SU-DHL-6 (cell line): ENCODE measurements at regions not wholly inside any gene's neighbourhood (a gene's known extent, or its start where the extent isn't known, plus 50 kb on each side); places are given as distances from the start of the nearest gene placed in this dataset.

Source experiments
- H2AFZ ChIP-seq: fragments of 200-600 bp; sonication (generic); 2 replicates; pipeline ENCODE4 v1.6.1; 2014; ENCODE audit warnings: low read depth, mild to moderate bottlenecking, moderate library complexity, mixed read lengths, antibody characterized with exemption, low read length; ENCODE audit not compliant: severe bottlenecking
- H3F3A ChIP-seq: fragments of 200-600 bp; shearing (Covaris generic); 2 replicates; pipeline ENCODE4 v1.6.0; 2016; ENCODE audit warnings: antibody characterized with exemption, mild to moderate bottlenecking; ENCODE audit not compliant: insufficient read depth
- H3K27ac ChIP-seq: fragments of 200-600 bp; sonication (generic); 2 replicates; pipeline ENCODE4 v1.5.1; 2016; ENCODE audit warnings: low read depth, mild to moderate bottlenecking, low read length, moderate library complexity, mixed read lengths
- H3K27me3 ChIP-seq: fragments of 200-600 bp; sonication (generic), shearing (Covaris generic); 2 replicates; pipeline ENCODE4 v1.6.0; 2014; ENCODE audit warnings: mild to moderate bottlenecking, low read length
- H3K36me3 ChIP-seq: fragments of 200-600 bp; sonication (generic); 2 replicates; pipeline ENCODE4 v1.6.1; 2014; ENCODE audit warnings: mild to moderate bottlenecking, low read length, mixed read lengths
- H3K4me2 ChIP-seq: fragments of 300-600, 200-600 bp; shearing (Covaris generic), sonication (generic); 2 replicates; pipeline ENCODE4 v1.6.0; 2014; ENCODE audit warnings: low read length, low read depth, mild to moderate bottlenecking; ENCODE audit not compliant: poor library complexity, severe bottlenecking
- H3K4me3 ChIP-seq: fragments of 200-600 bp; sonication (generic); 2 replicates; pipeline ENCODE4 v1.5.1; 2014; ENCODE audit warnings: antibody characterized with exemption, low read length, mild to moderate bottlenecking, mixed read lengths; ENCODE audit not compliant: insufficient read depth, poor library complexity, severe bottlenecking
- H3K79me2 ChIP-seq: fragments of 200-600 bp; sonication (generic); 2 replicates; pipeline ENCODE4 v1.6.1; 2014; ENCODE audit warnings: mild to moderate bottlenecking, low read length, moderate library complexity; ENCODE audit not compliant: insufficient read depth
- H3K9ac ChIP-seq: fragments of 200-600 bp; sonication (generic); 2 replicates; pipeline ENCODE4 v1.7.0; 2014; ENCODE audit warnings: mild to moderate bottlenecking, low read length
- H3K9me2 ChIP-seq: fragments of 200-600 bp; sonication (generic); replicated peaks from 2 replicates; pipeline ENCODE4 v1.6.1; 2014; ENCODE audit warnings: low read length; ENCODE audit not compliant: insufficient read depth
- H3K9me3 ChIP-seq: fragments of 200-600 bp; sonication (generic); 2 replicates; pipeline ENCODE4 v1.6.1; 2014; ENCODE audit warnings: low read length, mixed read lengths; ENCODE audit not compliant: insufficient read depth
- H4K20me1 ChIP-seq: fragments of 200-600 bp; sonication (generic); 2 replicates; pipeline ENCODE4 v1.6.1; 2014; ENCODE audit warnings: low read depth, mild to moderate bottlenecking, antibody characterized with exemption, low read length, moderate library complexity, mixed read lengths
- EZH2phosphoT487 ChIP-seq: fragments of 200-600 bp; sonication (generic), shearing (Covaris generic); conservative IDR thresholded peaks from 2 replicates; pipeline ENCODE4 v1.6.1; 2018; ENCODE audit warnings: mild to moderate bottlenecking, antibody characterized with exemption, low read length, moderate library complexity, mixed read lengths
- TF ChIP-seq, protein P1 (sequence below): fragments of 200-600 bp; sonication (generic); IDR thresholded peaks from one replicate; pipeline ENCODE4 v1.5.1; 2017; ENCODE audit warnings: antibody characterized with exemption, mild to moderate bottlenecking, low read length, moderate library complexity; ENCODE audit not compliant: insufficient read depth, poor library complexity, severe bottlenecking

DNA sequence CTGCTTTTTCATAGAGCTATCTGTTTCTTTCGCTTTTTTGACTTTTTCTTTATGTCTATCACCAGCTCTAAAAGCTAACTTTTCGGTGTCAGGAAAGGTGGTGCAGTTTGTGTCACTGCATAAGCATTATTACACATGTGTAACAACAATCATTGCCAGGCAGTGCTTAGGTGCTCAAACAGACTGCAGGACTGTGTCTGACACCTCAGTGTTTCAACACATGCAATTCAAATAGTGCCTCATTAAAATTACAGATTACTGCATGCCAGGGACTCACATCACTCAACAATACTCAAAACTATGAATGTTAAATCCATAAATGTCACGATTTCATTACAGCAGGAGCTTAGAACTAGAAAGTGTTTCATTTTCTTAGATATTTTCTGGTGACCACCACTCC lies 265.3 kb upstream of the SMIM30 start:
- Histone ChIP-seq H3K36me3 (no peaks in the 10 kb centered on the region), H3K9me3 (no peaks in the 10 kb centered on the region), H3K9ac (no peak overlapping the region), H3F3A (no peaks in the 10 kb centered on the region), H4K20me1 (no peaks in the 10 kb centered on the region), H3K4me2 (no peak overlapping the region), H3K79me2 (no peaks in the 10 kb centered on the region), H3K27me3 (no peaks in the 10 kb centered on the region), H3K4me3 (no peak overlapping the region), H2AFZ (no peak overlapping the region), H3K9me2 (no peaks in the 10 kb centered on the region), H3K27ac (no peak overlapping the region)
- TF ChIP-seq EZH2phosphoT487, result no peak
- TF ChIP-seq, protein P1, sequence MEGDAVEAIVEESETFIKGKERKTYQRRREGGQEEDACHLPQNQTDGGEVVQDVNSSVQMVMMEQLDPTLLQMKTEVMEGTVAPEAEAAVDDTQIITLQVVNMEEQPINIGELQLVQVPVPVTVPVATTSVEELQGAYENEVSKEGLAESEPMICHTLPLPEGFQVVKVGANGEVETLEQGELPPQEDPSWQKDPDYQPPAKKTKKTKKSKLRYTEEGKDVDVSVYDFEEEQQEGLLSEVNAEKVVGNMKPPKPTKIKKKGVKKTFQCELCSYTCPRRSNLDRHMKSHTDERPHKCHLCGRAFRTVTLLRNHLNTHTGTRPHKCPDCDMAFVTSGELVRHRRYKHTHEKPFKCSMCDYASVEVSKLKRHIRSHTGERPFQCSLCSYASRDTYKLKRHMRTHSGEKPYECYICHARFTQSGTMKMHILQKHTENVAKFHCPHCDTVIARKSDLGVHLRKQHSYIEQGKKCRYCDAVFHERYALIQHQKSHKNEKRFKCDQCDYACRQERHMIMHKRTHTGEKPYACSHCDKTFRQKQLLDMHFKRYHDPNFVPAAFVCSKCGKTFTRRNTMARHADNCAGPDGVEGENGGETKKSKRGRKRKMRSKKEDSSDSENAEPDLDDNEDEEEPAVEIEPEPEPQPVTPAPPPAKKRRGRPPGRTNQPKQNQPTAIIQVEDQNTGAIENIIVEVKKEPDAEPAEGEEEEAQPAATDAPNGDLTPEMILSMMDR, result no peak

DNA sequence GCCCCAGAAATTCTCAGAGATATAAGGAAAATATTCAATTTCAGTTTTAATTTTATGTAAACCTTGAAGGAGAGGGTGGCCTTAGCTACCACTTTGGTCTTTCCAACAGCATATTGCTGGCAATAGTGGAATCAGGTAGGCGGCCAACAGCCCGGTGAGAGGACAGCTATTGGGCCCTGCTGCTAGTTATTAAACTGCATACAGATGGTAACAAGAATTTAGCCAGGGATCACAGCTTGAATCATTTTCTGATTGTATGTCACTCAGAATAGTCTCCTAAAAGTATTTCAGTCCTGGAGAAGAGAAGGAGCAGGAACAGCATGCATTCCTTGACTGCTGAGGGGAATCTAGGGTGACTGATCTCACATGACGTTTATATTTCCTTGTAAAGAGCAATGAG lies 261.4 kb upstream of the SMIM30 start:
- Histone ChIP-seq H2AFZ (no peak overlapping the region), H3K9me2 (no peaks in the 10 kb centered on the region), H4K20me1 (no peaks in the 10 kb centered on the region), H3K27ac (no peak overlapping the region), H3K36me3 (no peaks in the 10 kb centered on the region), H3K4me2 (no peak overlapping the region), H3K9ac (no peak overlapping the region), H3K79me2 (no peaks in the 10 kb centered on the region), H3K9me3 (no peaks in the 10 kb centered on the region), H3K27me3 (no peaks in the 10 kb centered on the region), H3K4me3 (no peak overlapping the region), H3F3A (no peaks in the 10 kb centered on the region)
- no peak for TF ChIP-seq EZH2phosphoT487
- TF ChIP-seq, protein P1, result no peak

DNA sequence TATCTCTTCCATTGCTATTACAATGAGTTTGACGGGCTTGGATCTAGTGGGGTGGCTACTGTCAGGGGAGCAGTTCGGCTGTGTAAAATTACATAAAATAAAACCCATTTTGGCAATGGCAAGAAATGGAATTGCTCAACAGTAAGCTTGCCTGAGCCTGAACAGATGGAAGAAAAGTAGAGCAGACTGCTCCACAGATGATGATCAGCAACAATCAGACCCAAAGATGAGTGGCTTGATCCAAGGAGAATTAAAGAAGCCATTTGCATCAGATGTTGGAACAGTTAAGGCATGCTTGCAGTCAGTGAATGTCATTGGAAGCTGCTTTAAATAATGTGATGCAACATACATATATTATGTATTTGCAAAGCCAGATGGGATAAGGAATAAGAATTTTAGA lies 256.6 kb upstream of the SMIM30 start:
- Histone ChIP-seq H3K79me2 (no peaks in the 10 kb centered on the region), H3K36me3 (no peaks in the 10 kb centered on the region), H3K9ac (no peak overlapping the region), H3K4me2 (no peak overlapping the region), H3K9me2 (no peaks in the 10 kb centered on the region), H3K4me3 (no peak overlapping the region), H3K27ac (no peak overlapping the region), H2AFZ (no peak overlapping the region), H3K27me3 (no peaks in the 10 kb centered on the region), H3F3A (no peaks in the 10 kb centered on the region), H3K9me3 (no peaks in the 10 kb centered on the region), H4K20me1 (no peaks in the 10 kb centered on the region)
- TF ChIP-seq, protein P1, result no peak
- TF ChIP-seq EZH2phosphoT487, result no peak
